ENCODE measurements at regions not wholly inside any gene's neighbourhood (a gene's known extent, or its start where the extent isn't known, plus 50 kb on each side); places are given as distances from the start of the nearest gene placed in this dataset.

DNA sequence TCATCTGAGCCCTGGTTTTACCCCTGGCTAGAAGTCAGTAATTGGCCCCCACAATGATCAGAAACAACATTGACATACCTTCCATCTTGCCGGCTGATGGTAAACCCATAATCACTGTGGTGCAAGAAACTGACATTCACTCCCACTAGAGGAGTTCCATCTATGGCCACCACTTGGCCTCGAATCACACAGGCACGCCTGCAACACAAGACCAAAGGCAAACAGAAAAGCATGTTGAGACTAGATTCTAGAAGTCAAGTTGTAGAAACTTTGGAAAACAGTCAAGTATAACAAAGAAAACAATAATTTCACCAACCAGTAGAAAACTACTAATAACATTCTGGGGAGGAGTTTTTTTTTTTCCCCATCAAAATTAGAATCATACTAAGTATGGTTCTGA lies 183.4 kb downstream of the SH2D1A start:
- DNase-seq, result no peak

DNA sequence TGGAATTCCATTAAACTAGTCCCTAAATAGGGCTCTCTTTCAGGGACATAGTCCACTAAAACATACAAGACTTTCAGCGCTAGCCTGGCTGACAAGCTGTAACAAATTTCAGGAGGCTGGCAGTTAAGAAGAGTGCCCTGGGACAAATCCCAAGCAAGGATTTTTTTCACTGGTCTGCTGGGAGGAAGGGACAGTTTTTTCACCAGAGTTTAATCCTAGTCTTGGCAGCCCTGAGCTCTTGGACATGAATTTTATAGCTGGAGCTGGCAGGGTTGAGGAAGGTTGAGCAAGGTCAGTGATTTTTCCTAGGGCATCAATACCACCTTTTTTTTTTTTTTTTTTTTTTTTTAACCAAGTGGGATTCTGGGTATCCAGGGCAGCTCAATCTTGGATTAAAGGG lies 184.4 kb downstream of the SH2D1A start:
- DNase-seq, result no peak

DNA sequence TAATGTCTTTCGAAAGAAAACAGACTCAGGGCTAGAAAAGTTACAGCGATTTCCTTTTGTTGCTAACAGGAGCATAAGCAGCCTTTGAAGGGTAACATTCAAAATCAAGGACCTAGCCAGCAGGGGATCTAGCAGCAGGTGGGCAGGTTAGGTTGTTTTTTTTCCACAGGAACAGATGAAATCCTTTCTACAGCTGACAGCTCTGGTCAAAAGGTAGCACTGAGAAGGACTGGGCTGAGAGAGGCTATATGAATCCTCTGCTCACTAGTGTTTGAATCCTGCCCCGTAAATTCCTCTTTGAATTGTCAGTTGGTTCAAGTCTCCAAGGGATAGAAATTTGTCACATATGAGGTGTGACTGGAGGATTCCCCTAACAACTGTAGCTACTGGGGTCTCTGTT lies 188.2 kb downstream of the SH2D1A start:
- no peak for DNase-seq

DNA sequence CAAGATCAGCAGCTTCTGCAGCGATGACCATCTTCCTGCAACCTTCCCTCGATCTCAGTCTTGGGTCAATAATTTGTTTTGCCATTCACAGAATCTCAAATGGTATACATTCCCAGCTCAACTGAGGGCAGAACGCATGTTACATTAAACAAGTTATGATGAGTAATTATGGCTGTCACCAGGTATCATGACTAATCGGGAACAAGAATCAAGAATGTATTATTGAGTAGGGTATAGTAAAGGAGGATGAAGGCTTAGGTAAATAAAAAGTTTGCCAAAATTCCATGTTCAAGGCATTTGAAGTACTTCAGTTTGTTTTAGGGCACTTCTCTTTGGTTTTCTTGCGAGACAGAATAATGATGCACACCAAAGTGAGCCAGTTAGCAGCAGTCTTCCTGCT lies 194.1 kb downstream of the SH2D1A start:
- no peak for DNase-seq

DNA sequence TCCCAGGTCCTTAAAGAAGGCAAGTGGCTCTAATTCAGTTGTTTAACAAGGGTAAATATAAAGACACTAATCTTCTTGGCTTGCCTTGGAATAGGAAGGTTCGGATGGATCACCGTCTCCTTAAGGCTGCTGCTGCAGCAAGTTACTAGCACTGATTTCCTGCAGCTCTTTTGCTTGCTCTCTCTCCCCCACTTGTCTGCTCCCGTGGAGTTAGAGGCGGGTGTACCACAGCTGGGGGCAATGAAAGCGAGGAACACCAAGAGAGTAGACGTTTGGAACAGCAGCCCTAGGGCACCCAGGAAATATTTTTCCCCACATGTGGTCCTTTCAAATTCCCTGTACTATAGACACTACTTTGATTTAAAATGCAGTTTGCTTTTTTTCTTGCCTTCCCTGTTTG lies 202.2 kb downstream of the SH2D1A start:
- no peak for DNase-seq

DNA sequence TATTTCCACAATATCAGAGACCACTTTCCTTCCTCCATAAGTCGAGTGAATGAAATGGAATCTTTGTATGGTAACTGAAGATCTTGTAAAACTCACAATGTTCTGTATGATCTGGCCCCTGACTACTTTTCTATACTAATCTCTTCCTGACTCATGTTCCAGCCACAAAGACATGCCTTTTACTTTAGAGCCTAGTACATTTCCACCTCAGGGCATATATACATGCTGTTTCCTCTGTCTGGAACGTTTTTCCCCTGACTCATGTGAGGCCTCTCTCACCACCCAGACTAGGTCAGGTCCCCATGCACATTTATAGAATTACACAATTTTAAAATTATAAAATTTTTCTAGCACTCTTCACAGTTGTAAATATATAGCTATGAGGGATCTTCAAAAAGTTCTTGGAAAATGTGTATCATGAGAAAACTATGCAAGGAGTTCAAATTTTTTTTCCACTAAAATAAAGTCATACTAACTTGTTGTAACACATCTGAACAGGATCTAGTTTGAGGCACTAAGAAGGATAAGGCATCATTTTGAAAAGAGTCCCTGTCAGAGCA lies 208.8 kb downstream of the SH2D1A start:
- DNase-seq, result no peak

DNA sequence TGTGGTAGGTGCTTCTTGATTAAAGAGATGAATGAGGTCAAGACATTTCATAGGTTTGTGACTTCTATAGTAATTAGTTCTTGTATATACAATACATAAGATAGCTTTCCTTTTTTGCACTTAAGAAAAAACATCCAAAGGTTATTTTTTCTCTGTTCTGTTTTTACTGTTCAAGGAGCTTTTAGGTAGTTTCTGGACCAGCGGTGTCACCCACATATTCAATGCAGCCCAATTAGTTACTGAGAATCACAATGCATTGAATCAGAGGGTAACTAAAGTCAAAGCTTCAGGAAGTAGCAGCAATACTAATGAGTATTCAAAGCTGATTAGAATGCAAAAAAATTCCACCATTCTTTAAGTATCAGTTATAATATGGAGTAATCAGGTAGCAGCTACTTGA lies 211.6 kb downstream of the SH2D1A start:
- no peak for DNase-seq

DNA sequence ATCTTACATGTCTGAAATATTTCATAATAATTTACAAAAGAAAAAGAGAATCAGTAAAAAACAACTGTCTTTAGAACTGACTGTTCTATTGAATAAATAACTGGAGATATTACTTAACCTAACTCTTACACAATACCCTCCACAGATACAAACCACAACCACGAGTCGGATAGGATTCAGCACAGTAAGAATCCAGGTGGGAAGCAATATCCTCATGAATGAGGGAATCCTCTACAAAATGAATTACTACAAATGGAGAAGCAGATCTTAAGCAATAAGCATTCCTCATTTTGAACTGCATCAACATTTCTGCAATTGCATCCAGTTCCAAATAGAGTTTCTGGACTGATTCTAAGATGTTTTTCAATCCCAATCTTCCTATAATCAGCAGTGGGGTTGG lies 227.1 kb downstream of the SH2D1A start:
- DNase-seq, result no peak

DNA sequence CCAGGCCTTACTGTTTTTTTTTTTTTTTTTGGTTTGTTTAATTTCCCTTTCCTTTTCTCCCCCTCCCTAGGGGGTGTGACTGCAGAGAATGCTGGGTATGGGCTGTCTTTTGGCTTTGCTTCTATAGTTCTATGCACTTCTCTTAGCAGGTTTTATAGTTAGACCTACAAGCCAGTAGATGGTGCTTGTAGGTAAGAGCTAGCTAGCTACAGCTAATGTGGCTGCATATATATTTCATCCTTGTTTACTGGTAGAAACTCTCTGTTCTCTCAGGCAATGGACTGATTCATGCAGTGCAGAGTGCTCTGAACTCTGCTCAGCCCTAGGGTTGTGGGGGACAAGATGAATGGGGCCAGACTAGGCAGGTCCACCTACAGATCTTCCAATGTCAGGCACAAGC lies 246.4 kb downstream of the SH2D1A start:
- no peak for DNase-seq

DNA sequence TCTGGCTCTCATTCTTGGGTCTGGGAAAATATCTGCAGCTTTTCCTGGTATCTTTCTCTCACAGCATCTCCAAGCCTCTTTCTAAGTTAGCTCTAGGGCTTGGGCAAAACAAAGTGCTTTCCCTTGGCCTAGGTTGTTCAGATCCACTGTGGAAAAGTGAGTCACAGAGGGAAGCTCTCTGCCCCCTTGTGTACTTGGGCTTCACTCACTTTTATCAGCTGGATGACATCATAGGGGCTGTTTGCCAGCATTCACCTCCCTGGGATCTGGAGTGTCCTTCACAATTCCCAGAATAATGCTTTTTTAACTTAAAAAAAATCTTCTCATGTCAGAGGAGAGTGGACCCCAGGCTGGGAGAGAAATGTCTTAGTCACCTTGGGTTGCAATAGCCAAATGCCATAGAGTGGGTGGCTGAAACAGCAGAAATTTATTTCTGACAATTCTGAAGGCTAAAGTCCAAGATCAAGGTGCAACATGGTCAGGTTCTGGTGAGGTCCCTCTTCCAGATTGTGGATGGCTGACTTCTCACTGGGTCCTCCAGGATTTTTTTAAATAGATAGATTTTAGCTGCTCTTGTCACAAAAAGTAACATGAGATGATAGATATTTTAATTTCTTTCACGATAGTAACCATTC lies 247.8 kb downstream of the SH2D1A start:
- DNase-seq, result no peak

DNA sequence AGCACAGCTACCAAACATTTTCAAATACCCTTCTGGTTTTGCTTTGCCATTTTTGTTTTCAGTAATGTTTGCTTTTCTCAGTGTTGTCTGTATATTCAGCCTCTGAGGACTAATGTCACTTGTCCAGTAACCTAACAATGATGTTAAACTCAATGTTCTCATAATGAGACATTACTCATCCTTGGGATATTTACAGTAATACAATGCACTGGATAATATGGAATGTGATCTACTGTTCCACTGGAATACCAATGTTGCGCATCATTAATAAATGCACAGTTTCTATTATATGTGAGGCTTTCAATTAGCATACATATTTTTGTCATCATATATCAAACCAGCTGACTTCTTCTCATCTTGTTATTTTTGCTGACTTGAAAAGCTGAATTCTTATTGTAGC lies 259.1 kb downstream of the SH2D1A start:
- DNase-seq, result no peak

DNA sequence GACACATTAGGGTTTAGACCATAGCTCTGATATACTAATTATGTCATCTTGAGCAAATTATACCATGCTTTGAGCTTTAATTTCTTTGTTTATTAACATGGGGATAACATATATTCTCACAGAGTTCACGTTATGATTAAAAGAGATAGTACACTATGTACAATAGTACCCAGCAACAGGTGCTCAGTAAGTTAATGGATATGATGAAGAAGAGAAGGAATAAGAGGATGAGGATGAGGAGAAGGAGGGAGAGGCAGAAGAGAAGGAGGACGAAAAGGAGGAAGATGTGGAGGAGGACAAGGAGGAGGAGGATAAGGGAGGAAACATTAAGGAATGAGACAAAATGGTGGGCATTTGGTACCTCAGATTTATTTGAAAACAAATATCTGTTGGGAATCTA lies 260.4 kb downstream of the SH2D1A start:
- DNase-seq, result no peak

DNA sequence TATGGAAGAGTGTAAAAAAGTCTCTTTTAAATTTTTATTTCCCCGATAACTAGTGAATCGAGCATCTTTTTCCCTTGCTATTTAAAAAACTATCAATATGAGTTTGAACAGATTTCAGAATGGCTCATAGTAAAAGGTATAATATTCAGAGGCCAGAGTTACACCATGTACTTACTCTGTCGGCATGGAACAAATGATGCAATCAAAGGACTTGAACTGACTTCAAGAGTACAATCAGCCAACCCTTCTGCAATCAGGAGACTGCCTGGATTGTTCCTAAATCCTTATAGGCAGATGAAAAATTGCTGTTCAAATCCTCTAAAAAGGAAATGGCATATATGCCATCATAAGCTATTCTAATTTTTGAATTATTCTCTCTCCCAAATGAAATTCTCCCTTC lies 273.3 kb downstream of the SH2D1A start:
- DNase-seq, result no peak

DNA sequence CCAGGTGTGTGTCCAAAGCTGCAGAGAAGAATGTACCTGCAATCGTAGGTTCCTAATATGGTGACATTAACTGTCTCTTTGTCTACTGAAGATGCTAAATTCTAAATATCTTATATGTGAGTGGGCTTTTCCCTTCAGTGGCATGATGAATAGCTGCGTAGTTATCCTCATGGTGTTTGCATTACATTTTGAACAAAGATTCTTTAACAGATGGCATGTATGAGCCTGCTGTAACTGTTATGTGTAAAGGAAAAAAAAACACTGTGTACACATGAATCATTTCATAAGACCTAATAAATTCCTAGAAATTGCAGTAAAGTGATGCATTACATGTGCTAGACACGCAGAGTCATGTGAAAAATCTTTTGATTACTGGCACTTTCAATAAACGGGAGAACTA lies 288.0 kb downstream of the SH2D1A start:
- no peak for DNase-seq

DNA sequence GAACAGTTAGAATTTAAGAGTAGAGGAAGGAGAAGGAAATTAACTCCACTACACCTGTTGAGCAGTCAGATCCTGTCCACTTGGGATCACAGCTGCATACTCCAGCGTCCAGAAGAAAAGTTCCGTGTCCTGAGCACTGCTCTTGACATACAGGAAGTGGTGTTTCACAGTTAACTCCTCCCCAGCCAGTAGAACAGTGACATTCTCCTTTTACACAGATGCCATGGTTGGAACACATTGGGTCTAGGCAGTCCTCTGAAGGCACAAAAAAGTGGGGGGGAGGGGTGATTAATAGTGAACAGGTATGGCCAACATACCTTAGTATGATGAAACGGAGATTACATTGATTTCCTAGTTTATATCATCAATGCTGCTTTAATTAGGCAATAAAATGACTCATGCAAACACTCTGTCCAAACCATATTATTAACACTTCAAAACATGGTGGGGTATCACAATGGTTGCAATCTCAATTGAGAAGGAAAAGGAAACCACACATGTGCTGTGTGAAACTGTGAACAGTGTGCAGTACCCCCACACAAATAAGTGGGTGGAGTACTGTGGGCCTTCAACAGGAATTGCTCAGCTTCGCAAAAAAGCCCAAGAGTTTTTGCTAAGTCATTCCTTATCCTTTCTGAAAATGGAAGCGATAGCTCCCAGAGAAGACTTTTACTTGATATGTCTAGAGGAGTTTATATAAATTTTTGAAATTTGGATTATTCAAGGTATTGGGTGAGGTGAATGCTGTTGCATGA lies 295.6 kb downstream of the SH2D1A start:
- no peak for DNase-seq

DNA sequence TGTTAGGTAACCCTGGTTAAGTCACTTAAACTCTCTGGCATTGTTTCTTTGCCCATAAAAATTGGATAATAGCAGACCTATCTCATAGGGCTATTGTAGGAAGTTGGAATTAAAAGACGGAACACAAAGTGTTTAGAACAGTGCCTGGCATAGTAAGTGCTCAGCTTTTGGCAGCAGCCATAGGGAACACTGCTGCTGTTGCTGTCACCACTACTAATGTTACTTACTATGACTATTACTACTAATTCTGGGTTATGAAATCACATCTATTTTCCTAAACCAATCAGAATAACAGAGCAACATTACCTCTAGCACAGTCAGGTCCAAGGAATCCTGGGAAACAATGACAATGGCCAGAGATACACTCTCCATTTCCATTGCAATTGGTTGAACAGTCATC lies 300.0 kb downstream of the SH2D1A start:
- no peak for DNase-seq

DNA sequence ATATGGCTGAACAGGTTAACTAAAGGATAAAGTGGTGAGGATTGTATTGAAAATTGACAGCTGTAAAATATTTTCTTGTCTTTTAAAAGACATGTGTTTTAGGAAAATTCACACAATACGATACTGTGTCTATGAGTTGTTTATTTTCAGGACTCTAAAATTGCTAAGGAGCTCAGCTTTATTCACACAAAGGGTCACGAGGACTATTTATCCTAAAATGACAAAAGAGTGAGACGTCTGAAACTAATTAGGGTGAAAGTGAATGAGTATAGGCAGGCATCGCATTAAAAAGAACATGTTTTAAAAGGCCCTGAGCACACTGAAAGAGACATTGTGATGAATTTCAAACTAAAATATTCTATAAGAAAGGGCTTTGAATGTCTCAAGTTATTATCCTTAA lies 304.7 kb downstream of the SH2D1A start:
- DNase-seq, result no peak

DNA sequence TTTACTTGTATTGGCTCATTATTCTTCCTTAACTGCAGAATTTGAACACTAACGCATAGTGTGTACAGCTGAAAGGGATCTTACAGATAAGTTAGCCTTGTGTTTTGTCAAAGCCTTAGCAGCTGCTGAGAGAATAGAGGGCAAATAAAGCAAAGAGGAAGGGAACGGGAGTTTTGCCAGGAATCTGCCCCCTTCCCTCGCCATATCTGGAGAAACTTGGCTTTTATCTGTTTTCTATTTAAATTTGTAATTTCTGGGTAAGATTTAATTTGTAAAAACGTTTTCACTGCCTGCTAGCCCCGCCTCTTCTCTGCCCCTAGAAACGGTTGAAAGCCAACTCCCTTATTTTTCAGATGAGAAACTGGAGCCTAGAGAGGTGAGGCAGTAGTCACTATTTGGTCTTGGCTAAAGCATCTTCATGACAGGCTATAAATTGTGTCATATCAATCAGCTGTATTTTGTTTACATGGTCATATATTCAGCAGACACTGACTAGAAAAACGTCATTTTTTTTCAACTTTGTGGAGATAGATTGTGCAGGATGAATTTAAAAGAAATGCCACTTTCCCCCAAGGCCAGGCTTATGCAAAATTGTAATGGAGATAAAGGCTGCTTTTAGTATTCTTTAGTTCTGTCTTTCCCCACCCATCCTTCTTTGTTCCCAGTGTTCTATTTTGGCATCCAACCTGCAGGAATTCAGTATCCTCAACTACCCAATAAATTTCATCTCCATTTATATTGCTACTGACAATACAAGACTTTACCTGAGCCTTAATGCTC lies 319.4 kb downstream of the SH2D1A start:
- DNase-seq, result no peak

DNA sequence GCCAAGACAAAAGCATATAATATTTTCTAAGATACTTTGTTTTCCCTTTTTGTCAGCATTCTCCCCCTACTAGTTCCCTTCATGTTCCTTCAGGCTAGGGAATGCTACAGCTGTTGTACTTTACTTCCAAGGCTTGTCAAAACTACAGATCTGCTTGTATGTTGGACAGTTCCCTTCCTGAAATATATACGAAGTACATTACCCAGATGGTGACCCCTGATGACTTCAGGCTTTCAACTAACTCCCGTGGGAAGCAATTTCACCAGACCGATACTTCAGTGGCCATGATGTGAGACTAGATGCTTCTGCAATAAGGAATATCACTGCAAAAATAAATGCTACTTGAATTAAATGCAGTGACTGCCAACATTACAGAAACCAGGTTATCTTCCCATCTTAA lies 332.8 kb downstream of the SH2D1A start:
- no peak for DNase-seq

DNA sequence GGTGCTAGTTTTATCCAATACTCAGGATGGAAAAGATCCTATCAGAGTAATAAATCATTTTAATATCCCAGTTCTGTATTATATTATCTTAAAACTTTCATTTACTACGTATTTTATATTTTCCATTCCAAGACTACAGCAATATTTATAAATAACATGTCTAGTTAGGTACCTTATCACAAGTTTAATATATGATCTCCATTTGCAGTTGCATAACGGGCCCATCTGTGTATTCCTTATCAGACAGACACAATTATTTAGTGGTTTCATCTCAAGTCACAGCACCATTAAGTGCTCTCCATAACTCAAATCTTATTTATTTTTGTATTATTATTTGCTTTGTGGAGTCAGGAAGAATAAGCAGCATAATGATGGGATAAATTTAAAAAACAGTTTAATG lies 333.9 kb downstream of the SH2D1A start:
- no peak for DNase-seq

DNA sequence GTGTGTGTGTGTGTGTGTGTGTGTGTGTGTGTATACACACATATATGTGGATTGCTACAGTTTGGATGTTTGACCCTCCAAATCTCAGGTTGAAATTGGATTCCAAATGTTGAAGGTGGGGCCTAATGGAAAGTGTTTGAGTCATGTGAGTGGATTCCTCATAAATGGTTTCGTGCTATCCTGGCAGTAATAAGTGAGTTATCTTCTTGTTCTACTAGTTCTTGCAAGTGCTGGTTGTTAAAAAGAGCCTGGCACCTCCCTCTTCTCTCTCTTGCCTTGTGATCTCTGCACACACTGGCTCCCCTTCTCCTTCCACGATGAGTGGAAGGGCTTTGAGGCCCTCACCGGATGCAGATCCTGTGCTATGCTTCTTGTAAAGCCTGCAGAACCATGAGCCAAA lies 344.1 kb downstream of the SH2D1A start:
- no peak for DNase-seq

DNA sequence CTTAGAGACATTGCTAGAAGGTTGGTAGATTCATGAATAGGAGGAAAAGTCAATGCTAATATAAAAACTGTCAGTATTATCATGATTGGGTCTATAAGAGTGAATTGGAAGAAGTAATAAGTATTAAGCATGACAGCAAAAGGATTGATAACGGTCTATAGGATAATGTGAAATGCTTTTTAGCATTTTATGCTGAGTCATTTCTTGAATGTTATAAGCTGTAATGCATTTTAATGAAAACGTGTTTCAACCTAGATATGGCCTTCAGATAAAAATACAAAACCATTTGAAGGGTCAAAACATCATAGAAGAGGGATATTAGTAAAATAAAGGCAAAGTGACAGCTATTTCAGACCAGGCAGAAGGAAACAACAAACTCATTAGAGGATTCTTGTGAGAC lies 353.5 kb downstream of the SH2D1A start:
- no peak for DNase-seq

DNA sequence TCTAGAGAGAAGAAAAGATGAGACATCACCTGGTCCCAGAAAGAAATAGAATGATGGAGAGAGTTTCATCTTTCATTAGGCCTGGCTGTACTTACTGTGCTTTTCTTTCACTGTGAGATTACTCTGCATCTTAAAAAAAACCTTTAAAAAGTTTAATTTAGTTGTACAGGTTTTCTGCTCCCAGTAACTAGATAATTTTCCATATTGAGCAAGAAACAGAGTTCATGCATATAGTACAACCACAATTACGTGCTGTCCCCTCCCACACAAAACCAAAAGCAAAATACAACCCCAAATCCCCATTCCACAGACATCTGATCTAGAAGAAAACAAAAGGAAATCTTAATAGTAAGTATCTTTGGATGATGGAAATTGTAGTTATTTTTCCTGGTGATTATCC lies 371.2 kb downstream of the SH2D1A start:
- no peak for DNase-seq

DNA sequence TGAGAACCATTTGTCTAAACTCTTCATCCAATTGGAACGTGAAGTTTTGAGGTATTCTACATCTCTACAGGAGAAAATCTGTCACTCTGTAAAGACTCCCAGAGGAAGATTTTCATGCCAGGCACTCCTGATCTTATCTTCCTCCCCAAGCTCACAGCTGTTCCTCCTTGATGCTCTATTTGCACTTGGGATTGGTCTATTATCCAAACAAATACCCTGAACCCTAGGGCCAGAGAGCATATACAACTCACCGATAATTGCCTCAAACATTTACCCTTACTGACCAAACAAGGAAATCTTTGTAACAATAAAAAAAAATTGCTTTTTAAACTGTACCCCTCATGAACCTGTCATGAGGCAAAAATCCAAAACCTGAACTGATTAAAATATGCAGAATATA lies 372.7 kb downstream of the SH2D1A start:
- no peak for DNase-seq

Data from activated naive CD4-positive, alpha-beta T cell treated with Interleukin-2 at 50 U/mL for 16 hours (primary cell).